ENCODE measurements at regions not wholly inside any gene's neighbourhood (a gene's known extent, or its start where the extent isn't known, plus 50 kb on each side); places are given as distances from the start of the nearest gene placed in this dataset.

DNA sequence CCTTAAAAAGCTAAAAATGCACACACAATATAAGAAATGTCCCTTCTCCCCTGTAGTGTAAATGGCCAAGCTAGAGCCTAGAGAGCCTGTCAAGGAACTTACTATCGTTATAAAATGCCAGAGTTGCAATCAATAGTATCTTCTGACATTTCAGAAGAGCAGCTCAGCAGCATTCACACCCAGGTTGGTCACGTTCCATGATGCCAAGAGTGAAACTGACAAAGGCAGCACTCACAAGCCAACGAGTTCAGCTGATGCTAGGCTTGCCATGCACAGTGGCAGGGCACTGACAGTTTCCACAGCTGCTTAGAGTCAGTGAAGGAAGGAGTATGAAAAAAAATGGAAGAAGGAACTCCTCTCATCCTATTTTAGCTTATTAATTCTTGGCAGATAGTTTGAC, 331.4 kb upstream of the CCDC54 start:
- Histone ChIP-seq H3K27me3 (no peaks in the 10 kb centered on the region; the same call in 1 of the 2 replicates), H3K4me3 (no peak overlapping the region), H3K36me3 (no peaks in the 10 kb centered on the region), H3K9me3 (no peaks in the 10 kb centered on the region)
- DNase-seq: no peak

DNA sequence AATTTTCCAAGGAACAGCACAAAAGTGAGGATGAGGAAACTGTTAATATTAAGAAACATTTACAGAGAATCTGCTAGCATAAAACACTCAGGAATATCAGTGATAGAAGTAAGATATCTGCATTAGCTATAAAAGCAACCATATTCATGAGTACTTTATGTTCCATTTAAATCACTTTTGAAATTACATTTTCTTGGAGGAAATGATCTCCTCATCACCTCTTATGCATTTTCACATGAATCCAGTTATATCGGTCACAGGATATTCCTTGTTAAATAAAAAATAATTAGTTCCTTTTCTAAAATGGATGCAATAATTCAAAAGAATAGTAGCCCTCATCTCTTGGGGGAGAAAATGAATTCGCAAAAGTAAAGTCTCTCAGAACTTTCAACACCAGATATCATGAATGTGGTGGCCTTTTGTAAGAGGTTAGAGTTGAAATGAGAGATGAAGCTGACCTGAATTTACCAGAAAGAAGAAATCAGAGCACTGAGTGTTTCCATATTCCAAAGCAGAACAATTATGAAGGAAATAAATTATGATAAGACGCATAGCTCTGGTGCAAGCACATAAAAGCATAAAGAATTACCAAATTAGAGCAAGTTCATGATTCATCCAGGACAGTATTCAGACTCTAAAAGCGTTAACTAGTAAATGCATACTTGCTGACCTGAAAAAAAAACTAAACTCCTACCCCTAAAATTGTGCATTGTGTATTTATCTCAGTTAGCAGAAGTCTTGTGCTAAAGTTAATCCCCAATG, 321.9 kb upstream of the CCDC54 start:
- Histone ChIP-seq H3K9me3 (no peaks in the 10 kb centered on the region), H3K27me3 (no peaks in the 10 kb centered on the region), H3K36me3 (no peaks in the 10 kb centered on the region), H3K4me3 (no peak overlapping the region)
- DNase-seq: no peak

DNA sequence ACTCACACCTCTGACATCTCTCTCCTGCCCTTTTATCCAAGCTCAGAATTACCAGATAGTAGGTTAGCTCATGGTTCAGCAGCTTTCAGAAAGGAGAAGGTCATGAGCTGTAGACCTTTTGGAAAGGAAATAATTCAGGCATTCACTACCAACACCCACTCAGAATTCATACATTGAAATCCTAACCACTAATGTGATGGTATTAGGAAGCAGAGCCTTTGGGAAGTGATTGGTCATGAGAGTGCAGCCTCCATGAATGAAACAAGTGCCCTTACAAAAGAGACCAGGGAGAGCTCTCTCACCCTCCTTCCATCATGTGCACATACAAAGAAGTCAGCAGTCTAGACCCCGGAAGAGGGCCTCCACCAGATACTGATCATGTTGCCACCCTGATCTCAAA, 315.8 kb upstream of the CCDC54 start:
- no peaks in the 10 kb centered on the region for H3K9me3 ChIP-seq
- H3K36me3 ChIP-seq: no peaks in the 10 kb centered on the region
- H3K4me3 ChIP-seq: no peak overlapping the region
- H3K27me3 ChIP-seq: no peaks in the 10 kb centered on the region
- DNase-seq: no peak

DNA sequence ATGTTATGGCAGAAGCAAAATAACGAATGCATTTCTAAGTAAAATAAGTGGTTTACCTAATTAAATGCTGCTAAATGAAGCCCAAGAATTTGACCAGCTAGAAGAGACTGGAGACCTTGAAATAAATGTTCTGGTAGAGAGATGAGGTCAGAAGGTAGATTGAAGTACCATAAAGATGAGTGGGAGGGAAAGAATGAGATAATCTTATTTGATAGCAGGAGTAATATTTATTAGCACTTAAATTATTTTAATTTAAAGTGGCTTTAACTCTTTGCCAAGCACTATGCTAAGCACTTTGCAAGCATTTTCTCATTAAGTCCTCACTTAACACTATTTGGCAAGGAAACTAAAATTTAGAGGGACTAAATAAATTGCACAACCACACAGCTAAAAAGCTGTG, 314.9 kb upstream of the CCDC54 start:
- DNase-seq: no peak

DNA sequence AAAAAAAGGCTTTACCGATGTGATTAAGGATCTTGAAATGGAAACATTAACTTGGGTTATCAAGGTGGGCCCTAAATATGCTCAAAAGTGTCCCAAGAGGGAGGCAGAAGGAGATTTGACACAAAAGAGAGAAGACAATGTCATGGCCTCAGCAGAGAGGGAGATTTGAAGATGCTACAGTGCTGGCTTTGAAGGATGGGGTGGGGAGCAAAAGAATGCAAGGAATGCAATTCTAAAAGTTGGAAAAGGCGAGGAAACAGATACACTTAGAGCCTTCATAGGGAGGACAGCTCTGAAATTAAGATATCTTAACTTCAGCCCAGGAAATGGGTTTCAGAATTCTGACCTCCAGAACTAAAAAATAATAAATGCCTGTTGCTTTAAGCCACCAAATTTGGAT, 314.5 kb upstream of the CCDC54 start:
- no peak overlapping the region for H3K4me3 ChIP-seq
- no peaks in the 10 kb centered on the region for H3K27me3 ChIP-seq
- no peaks in the 10 kb centered on the region for H3K36me3 ChIP-seq
- DNase-seq: no peak
- no peaks in the 10 kb centered on the region for H3K9me3 ChIP-seq

More for the DNA sequence above, 314.9 kb upstream of the CCDC54 start:
- no peaks in the 10 kb centered on the region for H3K27me3 ChIP-seq
- H3K4me3 ChIP-seq: no peak overlapping the region
- no peaks in the 10 kb centered on the region for H3K36me3 ChIP-seq
- no peaks in the 10 kb centered on the region for H3K9me3 ChIP-seq

DNA sequence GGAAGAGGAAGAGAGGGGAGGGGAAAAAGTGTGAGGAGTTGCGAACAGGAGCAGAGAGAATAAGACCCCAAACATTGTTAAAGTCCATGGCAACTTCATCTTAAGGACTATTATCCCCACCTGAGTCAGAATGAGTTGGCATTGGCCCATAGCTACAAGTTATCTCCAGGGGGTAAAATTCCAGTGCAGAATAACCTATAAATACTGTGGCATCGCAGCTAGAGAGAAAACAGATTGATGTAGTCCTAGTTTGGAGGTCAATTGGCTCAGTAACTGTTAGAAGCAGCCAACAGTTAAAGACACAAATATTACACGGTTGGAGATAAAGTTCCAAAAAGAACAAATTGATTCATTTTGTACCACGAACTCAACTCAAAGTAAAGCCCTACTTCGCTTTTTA, 313.9 kb upstream of the CCDC54 start:
- H3K36me3 ChIP-seq: no peaks in the 10 kb centered on the region
- no peak for DNase-seq
- H3K4me3 ChIP-seq: no peak overlapping the region
- H3K27me3 ChIP-seq: no peaks in the 10 kb centered on the region
- no peaks in the 10 kb centered on the region for H3K9me3 ChIP-seq

DNA sequence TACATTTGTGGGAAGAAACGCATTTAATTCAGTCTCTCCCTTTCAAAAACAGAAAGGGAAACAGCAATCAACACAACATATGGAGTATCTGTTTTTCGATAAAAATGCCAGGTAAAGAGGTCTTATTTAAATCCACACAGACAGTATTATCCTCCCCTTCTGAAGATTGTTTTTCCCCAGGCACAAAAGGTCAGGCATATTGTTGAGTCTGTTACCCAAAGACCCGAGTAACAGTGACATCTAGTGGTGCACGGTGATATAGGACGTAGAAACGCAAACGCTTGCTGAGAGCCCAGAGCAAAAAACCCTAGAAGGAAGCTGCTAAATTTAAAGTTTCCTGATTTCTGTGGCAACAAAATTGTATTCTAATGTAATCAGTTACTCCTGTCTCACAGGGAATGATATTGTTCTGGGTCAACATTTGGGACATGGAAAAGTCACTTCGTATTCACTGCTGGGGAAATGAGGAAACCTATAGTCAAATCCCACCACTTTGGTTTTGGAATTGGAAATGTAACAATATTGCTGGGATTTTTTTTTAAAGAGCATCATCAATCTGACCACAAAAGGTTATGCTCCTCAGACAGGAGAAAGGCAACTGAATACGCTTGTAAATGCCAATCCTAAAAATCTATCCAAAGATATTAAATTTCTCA, 312.7 kb upstream of the CCDC54 start:
- H3K36me3 ChIP-seq: no peaks in the 10 kb centered on the region
- H3K9me3 ChIP-seq: no peaks in the 10 kb centered on the region
- peak; percentile 53 for DNase-seq
- no peak overlapping the region for H3K4me3 ChIP-seq
- no peaks in the 10 kb centered on the region for H3K27me3 ChIP-seq

DNA sequence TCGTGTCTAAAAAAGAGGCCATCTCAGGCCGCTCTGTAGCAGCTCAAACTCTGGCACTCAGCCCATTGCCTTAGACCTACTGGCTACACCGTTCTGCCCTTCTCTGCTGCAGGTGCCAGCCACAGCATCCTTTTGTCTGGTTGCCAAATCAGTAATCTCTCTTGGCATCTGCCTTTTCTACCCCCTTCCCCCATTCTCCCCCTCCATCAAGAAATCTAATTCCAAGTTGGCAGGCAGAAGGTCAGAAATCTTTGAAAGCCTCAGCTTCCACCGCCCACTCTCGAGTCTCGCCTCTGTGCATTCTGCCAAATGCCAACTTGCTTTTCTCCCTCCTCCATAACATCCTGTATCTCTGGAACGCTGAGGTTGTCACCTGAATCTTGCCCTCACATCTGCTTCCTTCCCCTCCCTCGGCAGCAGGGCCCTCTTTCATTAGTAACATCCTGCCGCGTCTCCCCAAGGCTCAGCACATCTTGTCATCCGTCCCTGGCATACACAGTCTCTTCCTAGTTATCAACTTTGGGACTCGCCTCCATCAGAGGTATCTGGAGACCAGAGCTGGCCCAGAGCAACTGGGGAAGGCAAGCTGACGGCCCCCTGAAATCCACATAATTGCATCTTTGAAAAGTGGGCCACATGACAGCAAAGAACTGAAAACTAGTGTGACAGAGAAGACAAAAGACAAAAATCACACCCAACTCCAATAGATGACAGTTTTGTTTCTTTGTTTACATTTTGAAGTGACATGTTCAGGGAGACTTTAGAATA, 312.0 kb upstream of the CCDC54 start:
- no peaks in the 10 kb centered on the region for H3K36me3 ChIP-seq
- no peak overlapping the region for H3K4me3 ChIP-seq
- no peaks in the 10 kb centered on the region for H3K9me3 ChIP-seq
- no peak for DNase-seq
- H3K27me3 ChIP-seq: no peaks in the 10 kb centered on the region

DNA sequence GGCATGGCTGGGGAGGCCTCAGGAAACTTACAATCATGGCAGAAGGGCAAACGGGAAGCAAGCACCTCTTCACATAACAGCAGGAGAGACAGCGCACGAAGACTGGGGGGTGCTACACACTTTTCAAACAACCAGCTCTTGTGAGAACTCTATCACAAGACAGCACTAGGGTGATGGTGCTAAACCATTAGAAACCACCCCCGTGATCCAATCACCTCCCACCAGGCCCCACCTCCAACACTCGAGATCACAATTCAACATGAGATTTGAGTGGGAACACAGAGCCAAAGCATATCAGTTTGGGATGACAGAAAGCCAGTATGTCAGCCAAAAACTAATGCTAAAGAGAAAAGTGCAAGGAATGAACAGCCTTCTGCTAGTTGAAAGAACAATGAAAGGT, 309.8 kb upstream of the CCDC54 start:
- no peaks in the 10 kb centered on the region for H3K36me3 ChIP-seq
- no peaks in the 10 kb centered on the region for H3K9me3 ChIP-seq
- no peaks in the 10 kb centered on the region for H3K27me3 ChIP-seq
- H3K4me3 ChIP-seq: no peak overlapping the region
- DNase-seq: no peak

DNA sequence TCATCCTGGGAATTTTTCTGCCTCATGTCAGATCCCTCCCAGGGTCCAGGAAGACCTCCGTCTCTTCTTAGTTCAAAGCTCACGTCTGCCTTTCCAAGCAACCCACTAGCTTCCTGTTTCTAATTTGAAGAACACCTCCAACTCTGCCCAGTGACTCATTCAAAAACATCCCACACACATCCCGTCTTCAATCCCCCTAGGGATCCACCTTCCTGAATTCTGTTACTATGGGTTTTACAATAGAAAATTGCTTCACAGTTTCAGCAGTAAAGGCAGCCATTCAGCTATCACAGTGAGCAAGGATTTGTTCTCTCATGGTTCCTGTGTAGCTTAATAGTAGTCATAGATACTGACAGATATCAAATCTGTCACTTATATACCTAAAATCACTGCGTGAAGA, 308.3 kb upstream of the CCDC54 start:
- Histone ChIP-seq H3K4me3 (no peak overlapping the region), H3K27me3 (no peaks in the 10 kb centered on the region), H3K36me3 (no peaks in the 10 kb centered on the region), H3K9me3 (no peaks in the 10 kb centered on the region)
- DNase-seq: peak; percentile 62

DNA sequence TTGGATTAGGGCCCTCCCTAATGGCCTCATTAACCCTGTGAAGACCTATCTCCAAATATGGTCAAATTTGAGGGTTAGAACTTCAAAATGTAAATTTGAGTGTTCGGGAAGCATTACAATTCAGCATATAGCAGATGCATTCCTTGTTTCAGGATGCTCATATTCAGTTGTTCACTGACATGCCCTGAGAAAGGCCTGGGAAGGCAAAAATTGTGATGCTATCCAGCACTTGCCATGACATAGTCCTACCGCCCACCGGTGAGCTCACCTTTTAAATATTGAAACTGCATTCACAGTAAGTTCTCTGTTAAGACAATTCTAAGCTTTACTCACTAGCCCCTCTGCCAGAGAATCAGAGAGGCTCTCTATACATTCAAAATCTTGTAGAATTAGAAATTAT, 300.3 kb upstream of the CCDC54 start:
- no peak for DNase-seq
- Histone ChIP-seq H3K36me3 (no peaks in the 10 kb centered on the region), H3K4me3 (no peak overlapping the region)

DNA sequence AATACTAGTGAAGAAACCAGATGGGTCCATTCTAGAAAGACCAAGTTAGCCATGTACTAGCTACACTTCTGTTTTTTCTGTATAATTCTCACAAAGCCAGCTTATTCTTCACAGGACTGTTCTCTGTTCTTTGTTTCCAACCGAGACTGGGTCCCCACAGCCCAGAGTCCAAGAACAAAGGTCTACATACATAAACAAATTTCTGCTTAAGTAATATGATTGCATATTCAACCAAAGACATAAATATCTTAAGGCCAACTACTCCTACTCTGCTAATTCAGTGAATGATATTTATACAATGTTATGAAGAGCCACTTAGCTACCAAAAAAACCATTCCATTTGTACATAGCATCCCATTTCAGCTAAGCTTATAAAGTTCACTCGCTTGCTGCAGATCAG, 299.8 kb upstream of the CCDC54 start:
- H3K36me3 ChIP-seq: no peaks in the 10 kb centered on the region
- no peak for DNase-seq
- H3K9me3 ChIP-seq: no peaks in the 10 kb centered on the region
- no peaks in the 10 kb centered on the region for H3K27me3 ChIP-seq
- no peak overlapping the region for H3K4me3 ChIP-seq

More for the DNA sequence above, 300.3 kb upstream of the CCDC54 start:
- no peaks in the 10 kb centered on the region for H3K27me3 ChIP-seq
- H3K9me3 ChIP-seq: no peaks in the 10 kb centered on the region

DNA sequence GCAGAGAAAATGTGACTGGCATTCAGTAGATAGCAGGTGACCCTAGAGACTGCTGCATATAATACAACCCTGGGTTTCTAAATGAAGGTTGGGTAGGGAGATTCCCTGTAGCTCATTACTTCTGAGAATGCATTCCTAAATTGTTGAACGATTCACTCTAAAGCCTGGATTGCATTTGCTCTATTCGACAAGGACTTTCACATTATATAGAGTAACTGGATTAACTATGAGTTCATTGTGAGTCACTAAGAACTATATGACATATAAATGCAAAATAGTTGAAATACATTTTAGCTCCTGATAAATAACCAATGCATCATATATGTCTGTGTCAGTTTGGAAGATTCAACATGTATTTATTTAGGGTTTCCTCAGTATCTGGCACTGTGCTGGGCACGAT, 294.7 kb upstream of the CCDC54 start:
- no peaks in the 10 kb centered on the region for H3K27me3 ChIP-seq
- no peaks in the 10 kb centered on the region for H3K9me3 ChIP-seq
- no peak overlapping the region for H3K4me3 ChIP-seq
- no peaks in the 10 kb centered on the region for H3K36me3 ChIP-seq
- DNase-seq: no peak

DNA sequence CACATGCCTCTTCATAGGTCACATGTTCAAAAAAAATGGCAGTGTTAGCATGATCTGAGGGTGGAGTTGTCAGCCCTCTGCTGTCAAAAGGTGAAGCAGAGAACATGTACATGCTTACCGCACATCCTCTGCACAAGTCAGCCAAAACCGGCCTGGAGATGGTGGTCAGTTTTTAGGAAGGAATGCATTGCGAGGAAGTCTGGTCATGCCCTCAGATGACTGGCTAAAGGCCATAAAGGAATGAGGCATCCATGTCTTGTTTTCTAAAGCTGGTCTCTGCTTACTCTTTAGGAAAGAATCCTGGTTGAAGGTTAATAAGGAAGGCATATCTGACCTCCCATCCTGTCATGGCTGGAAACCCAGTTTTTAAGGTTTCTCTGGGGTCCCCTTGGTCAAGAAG, 292.0 kb upstream of the CCDC54 start:
- peak; percentile 6 for DNase-seq
- Histone ChIP-seq H3K4me3 (no peak overlapping the region), H3K27me3 (no peaks in the 10 kb centered on the region), H3K36me3 (no peaks in the 10 kb centered on the region), H3K9me3 (no peaks in the 10 kb centered on the region)

DNA sequence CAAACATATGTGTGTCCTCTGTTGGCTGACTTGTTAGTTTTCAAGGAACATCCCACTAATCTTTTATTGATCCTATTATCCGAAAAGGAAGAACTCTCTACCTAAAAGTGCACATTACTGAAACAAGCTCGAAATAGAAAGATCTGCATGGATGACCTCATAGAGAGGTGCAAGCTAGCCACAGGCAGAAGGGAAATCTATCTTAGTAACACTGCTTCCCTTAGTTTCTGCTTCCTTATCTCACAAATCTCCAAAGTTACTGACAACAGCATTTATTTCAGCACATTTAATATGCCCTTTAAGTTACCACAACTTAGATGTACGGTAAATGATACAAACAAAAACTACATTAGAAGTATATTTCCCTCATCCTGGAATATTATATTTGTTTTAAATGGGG, 285.1 kb upstream of the CCDC54 start:
- no peaks in the 10 kb centered on the region for H3K36me3 ChIP-seq
- H3K4me3 ChIP-seq: no peak overlapping the region
- DNase-seq: no peak
- H3K9me3 ChIP-seq: no peaks in the 10 kb centered on the region
- H3K27me3 ChIP-seq: no peaks in the 10 kb centered on the region; the same call in 1 of the 2 replicates

DNA sequence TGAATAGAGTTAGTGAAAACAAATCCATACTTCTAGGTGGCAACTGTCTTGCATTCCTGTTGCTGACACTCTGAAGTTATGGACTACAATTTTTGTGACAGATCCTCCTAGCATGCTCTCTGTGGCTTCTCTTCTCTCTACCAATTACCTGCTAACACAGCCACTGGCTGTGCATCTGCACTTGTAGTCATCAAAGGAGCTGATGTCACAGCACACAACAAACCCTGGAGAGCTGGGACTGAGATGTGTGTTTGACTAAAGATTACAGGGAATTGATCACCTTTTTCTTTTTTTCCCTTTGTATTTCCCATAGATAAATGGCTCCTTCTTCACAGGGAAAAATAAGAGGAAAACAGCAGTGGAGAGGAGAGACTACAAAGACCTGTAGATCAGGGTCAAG, 278.4 kb upstream of the CCDC54 start:
- DNase-seq: no peak
- Histone ChIP-seq H3K4me3 (no peak overlapping the region), H3K9me3 (no peaks in the 10 kb centered on the region), H3K36me3 (no peaks in the 10 kb centered on the region), H3K27me3 (no peaks in the 10 kb centered on the region)

DNA sequence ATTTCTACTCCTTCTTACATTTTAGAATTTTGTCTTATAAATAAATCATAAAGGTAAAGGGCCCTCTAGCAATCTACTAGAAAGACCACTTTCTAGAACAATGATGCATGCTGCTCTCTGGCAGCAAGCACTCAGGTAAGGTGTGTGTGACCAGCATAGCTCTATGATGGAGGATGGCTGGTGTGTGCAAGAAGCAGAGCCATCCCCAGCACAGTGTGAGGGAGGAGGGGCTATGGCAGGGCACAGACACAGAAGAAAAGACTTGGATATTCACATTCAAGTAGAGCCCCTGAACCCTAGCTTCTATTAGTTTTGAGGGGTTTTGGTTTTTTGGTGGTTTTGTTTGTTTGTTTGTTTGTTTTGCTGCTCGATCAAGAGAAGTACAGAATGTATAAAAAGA, 277.1 kb upstream of the CCDC54 start:
- no peaks in the 10 kb centered on the region for H3K27me3 ChIP-seq
- no peaks in the 10 kb centered on the region for H3K36me3 ChIP-seq
- H3K4me3 ChIP-seq: no peak overlapping the region
- DNase-seq: no peak
- no peaks in the 10 kb centered on the region for H3K9me3 ChIP-seq

DNA sequence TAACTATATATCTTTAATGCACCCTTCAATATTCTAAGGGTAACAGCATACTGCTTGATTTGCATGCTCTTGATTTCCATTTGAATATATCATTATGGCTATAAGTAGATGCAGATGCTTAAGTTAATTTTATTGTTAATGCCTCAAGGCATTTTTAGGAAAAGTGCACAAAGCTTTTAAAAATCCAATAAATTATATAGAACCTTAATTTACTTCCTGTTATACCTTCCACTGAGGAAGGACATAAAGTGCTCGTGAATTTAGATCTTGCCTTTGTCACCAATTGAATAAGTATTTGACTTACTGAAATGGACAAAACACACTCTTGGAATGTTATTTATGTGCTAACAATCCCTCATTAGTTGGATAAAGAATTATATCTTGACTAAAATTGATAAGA, 276.7 kb upstream of the CCDC54 start:
- Histone ChIP-seq H3K4me3 (no peak overlapping the region), H3K9me3 (no peaks in the 10 kb centered on the region), H3K36me3 (no peaks in the 10 kb centered on the region), H3K27me3 (no peaks in the 10 kb centered on the region)
- no peak for DNase-seq

Measured in MG63 (cell line).